SK-N-DZ (cell line): ENCODE measurements at regions not wholly inside any gene's neighbourhood (a gene's known extent, or its start where the extent isn't known, plus 50 kb on each side); places are given as distances from the start of the nearest gene placed in this dataset.

Source experiments
- DNase-seq: peaks from one replicate; pipeline ENCODE4 v3.0.0-alpha.2; 2015; ENCODE audit warnings: low spot score

DNA sequence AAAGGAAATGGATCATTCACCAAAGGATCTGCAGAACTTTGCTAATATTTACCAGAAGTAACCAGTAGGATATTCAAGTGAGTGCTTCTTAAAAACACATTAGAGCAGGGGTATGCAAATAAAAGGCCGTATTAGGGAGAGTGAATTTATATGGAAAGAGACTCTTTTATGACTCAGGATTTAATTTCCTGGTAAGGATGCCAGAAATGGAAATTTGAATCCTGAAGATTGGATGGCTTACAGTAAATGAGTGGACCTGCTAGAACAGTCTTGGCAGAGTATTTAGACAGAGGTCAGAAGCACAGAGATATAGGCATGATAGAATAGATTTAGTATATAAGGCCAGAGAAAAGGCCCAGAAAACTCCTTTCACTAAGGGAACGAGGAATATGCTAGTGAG lies 201.6 kb downstream of the SLITRK5 start:
- DNase-seq, result no peak

DNA sequence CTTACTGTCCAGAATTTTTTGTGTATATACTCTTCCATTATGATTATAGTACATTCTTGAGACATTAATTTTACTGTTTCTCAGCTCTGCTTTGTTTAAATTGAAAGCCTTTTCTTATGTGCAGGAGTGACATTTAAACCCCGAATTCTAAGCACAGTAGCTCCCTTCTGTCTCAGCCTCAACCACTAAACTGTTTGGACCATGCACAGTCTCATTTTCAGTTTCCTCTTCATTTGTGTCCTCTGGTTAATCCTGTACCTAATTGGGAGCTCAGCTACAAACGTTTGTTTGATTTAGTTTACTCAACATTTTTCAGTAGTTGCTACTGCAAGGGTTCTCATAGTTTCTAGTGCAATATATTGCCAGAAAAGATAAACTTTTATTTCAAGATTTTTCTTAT lies 206.3 kb downstream of the SLITRK5 start:
- no peak for DNase-seq

GRCh38 chr13:87878706-87879105 lies 207.5 kb downstream of the SLITRK5 start:
- no peak for DNase-seq

DNA sequence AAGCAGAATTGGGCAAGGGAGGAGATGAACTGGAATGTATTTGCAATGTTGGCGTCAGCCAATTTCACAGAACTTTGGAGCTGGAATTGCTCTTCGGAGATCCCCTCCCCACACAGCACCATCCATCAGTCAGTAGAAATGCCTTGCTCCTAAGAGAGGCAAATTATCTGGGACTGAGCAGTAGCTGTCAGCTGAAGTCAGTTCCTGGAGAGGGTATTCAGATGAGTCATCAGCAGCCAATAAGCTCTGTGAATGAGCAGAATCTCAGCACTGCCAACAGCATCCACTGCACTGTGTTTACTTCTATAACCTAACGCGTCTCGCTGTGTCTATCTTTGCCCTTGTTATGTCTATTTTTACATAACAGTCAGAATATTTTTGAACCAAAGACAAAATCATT lies 213.7 kb downstream of the SLITRK5 start:
- peak; percentile 19 for DNase-seq

DNA sequence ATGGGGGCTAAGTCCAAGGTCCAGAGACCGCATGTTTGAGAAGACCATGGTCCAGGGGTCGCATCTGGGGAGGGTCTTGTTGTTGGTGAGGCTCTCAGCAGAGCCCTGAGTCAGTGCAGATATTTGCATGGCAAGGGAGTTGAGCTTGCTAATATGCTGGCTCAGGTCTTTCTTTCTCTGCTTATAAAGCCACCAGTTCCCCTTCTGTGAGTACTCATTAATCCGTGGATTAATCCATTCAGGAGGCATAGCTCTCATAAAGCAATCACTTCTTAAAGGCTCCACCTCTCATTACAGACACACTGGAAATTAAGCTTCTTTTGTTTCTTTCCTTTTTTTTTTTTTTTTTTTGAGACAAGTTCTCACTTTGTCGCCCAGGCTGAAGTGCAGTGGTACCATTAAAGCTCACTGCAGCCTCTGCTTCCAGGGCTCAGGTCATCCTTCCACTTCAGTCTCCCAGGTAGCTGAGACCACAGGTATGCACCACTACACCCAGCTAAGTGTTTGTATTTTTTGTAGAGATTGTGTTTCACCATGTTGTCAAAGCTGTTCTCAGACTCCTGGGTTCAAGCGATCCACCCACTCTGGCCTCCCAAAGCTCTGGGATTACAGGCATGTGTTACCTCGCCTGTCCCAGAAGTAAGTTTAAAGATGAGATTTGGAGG lies 216.4 kb downstream of the SLITRK5 start:
- no peak for DNase-seq

DNA sequence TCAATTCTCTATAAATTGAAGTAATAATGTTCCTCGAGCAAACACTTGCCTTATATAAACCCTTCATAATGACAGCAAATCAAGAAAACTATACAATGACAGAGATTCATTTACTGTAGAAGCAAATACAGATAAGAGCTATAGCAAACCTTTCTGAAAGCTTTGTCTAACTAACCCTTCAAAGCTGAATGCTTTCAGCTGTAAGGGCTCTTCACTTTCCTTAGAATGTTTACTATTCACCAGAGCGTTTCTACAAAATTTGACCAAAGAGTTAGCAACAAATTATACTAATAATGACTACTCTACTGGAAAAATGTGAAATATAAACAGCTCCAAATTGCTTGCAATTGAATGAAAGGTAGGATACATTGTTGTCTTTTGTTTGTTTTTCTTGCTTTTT lies 218.1 kb downstream of the SLITRK5 start:
- no peak for DNase-seq

- no peak for DNase-seq
Measured at GRCh38 chr13:87893186-87893585, 222.0 kb downstream of the SLITRK5 start.

DNA sequence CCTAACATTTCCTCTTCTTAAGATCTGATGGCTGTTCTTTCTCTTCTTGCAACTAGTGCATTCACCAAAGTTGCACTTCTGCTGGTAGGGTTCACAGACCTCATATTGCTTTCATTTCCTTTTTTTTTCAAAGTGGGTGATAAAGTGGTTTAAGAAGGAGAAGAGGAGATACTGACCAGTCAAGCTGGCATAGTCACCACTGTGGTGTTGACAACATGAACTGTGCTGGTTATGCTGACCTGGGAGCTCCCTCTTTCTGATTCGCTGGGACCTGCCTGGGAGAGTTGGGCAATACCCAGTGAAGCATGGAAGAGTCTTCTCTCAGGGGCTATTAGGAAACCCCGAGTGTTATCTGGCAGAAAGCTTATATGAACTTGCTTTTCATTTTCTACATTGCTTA lies 222.9 kb downstream of the SLITRK5 start:
- no peak for DNase-seq

GRCh38 chr13:87903553-87903952 lies 232.4 kb downstream of the SLITRK5 start:
- DNase-seq, result no peak

DNA sequence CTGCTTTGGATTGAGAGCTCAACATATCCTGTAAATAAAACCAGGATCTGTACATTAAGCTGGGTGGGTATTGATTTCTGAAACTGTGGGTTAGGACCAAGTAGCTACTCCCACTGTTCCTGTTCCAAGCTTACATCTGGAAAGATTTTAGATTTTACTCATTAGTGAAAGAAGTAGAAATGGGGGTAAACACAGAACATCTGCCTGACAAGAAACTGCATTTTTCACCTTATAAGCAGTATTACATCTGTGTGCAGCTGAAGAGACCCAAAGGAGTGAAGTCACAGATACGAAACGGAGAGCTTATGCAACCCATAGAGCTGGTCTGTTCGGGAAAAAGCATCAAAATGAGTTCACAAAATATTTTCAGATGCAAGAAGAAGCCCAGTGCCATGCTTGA lies 235.2 kb downstream of the SLITRK5 start:
- DNase-seq, result no peak

GRCh38 chr13:87907202-87907601 lies 236.0 kb downstream of the SLITRK5 start:
- DNase-seq, result no peak

- DNase-seq, result no peak
Measured at GRCh38 chr13:87919956-87920355, 248.8 kb downstream of the SLITRK5 start.

DNA sequence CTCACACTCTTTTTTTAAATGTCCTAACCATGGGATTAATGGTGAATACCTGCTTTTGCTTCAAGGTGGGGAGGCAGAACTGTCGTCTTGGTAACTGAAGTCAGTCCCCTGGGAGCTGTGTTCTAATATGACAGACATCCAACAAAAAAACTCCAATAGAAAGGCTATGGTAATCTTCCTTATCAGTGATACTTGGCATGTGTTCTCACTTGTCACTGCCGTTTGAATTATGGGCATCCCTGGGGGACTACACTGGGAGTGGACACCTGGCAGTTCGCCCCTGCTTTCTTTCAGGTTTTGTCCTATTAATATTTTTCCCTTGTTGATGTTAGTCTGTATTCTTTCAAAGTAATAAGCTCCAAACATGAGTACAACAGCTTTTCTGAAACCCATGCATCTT lies 252.6 kb downstream of the SLITRK5 start:
- peak; percentile 74 for DNase-seq

DNA sequence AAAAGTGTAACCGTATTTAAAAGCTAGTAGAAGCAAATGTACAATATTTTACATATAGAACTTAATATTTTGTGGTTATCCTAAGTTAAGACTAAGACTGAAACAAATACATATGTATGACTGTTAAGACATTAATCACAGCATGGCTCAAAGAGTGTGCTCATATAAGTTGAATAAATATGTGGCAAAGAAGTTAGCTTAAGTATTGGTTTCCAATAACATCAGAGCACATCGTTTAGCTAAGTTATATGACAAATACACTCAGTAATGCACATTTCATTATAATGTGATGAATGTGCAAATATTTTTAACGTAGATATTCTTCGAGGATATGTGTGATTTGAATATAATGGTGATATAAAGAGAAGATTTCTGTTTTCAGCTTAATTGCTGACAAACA lies 253.8 kb downstream of the SLITRK5 start:
- no peak for DNase-seq

DNA sequence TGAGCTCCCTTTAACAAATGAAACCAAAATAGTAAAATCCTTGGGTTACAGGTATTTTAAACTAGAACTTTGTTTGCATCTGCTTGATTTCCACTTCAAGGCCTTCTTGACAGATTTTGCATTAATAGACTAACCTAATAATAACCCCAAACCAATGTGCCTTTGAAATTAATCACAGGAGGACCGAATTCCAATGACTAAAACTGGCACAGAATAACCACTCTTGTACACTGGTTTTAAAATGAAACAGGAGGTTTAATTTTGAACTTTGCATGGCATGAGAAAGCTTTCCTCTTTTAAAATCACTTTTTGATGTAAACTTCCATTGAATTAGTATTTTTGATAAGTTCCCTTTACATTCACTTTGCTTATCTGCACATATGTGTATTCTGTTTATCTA lies 269.6 kb downstream of the SLITRK5 start:
- DNase-seq, result no peak

- no peak for DNase-seq
Measured at GRCh38 chr13:87941226-87941625, 270.1 kb downstream of the SLITRK5 start.

DNA sequence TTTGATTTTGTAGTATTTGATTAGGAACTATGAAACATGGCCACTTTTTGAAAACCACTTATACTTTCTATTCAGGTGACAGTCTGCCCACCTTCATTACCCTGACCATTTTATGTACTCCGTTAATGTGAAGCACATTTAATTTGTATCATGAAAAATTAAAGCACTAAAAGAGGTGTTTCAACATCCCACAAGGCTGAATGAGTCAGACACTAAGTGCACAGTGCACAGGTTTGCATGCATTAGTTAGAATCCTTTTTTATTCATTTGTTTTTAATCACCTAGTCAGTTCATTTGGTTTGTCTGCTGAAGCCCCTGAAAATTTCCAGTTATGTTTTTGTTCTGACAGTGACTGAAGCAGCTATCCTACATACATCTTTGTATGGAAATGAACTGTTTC lies 271.0 kb downstream of the SLITRK5 start:
- no peak for DNase-seq

DNA sequence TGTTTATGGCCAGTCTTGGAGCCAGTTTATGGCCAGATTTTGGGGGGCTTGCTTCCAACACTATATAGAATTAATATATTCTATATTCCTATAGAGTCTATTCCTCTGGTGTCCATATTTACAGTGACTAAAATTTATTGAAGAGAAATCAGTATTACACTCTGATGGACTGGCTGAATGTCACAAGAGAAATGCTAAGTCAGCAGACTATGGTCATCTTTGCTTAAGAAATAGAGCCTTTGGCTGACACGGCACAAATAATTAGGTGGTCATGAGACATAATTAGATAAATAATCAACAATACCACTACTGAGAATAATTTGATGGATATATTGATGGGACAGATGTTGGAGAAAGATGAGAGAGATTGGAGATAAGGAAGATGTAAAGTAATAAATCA lies 272.9 kb downstream of the SLITRK5 start:
- no peak for DNase-seq

DNA sequence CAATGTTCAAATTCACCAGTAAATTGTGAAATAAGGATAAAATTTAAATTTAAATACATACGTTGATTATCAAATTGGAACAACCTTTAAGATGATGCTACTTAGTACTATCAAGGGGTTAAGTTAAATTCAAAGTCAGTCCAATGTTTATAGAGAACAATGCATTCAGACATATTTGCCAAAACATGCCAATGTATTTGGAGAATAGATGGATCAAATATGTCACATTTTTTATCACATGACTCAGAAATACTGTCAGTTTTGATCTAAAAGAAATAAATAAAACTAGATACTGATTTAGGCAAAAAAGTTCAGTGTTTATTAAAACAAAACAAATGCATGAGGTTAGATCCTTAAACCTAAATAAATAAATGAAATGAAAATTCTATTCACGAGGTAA lies 281.2 kb downstream of the SLITRK5 start:
- DNase-seq, result no peak

- no peak for DNase-seq
Measured at GRCh38 chr13:87953381-87953780, 282.2 kb downstream of the SLITRK5 start.

DNA sequence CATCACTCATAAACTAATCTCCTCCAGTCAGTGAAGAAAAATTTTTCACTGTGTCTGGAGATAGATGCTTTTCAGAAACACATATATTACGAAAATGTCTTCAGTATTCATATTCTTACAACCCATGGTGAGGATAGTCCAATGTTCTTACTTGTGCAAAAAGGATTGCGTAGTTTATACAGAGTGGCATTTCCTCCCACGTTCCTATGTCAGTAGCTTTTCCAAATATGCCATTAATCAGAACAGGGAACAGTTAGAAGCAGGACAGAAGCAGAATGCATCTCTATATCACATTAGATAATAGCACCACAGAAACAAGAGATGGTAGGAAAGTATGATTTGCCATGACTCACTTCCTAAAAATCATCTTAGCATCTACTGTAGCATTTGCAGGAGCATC lies 282.9 kb downstream of the SLITRK5 start:
- DNase-seq, result no peak

DNA sequence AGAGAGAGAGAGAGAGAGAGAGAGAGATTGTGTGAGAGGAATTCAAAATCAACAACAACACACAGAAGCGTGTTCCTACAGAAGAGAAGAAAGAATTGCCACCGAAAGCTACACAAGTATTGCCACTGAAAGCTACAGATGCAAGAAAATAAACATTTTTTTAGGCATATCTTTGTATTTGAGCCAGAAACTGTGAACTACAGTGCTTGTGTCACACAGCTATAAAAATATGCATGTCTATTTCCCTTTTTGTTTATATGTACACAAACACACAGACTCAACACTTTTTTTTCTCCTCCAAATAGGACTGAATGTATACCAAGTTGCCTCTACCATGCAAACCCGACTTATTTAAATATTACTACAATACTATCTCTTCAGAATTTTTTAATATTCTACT lies 290.4 kb downstream of the SLITRK5 start:
- DNase-seq, result no peak

GRCh38 chr13:87972568-87972967 lies 301.4 kb downstream of the SLITRK5 start:
- DNase-seq, result no peak

DNA sequence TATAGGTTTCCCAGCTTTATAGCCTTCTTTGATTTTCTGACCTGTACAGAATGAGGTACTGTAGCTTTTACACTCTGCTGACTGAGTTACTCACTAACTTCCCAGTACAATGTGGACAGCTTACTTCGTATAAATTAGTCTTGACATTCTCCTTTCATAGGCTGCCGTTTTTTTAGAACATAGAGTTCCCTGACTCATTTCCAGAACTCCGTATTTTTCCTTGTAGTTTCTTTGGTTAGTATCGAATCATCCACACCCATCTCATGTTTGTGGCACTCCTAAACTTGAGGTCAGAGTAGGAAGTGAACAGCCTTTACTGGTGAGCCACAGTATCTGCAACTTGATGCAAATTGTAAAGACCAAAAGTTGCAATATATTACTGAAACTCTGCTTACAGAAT lies 303.9 kb downstream of the SLITRK5 start:
- DNase-seq, result no peak
